H1 (cell line): ENCODE measurements at regions not wholly inside any gene's neighbourhood (a gene's known extent, or its start where the extent isn't known, plus 50 kb on each side); places are given as distances from the start of the nearest gene placed in this dataset.

Source experiments
- CTCF ChIA-PET: fragments of 300-600 bp; sonication (Branson Sonifier 250); formaldehyde crosslinking; loops from one replicate; lab custom pipeline; 2021; ENCODE audit not compliant: partially characterized antibody; lab: Charles Lee
- POLR2A ChIA-PET: fragments of 300-600 bp; sonication (Branson Sonifier 250); formaldehyde crosslinking; loops from one replicate; lab custom pipeline; 2021; ENCODE audit warnings: inconsistent platforms; ENCODE audit not compliant: partially characterized antibody; lab: Charles Lee
- DNase-seq, 2 experiments: peaks; one replicate each; pipeline versions ENCODE4 v3.0.0 to v3.0.0-alpha.2; 2010 to 2022; ENCODE audit warnings: low spot score in 2 of 2, low read depth in 1 of 2, mixed read lengths in 1 of 2
- FAIRE-seq: peaks from 2 replicates; lab custom pipeline; 2011; peaks lifted over from hg19 to GRCh38; lab: Jason Lieb, UNC
- H2AFZ ChIP-seq: 2 replicates; pipeline ENCODE4 v1.8.1; 2012; ENCODE audit warnings: low read length, inconsistent platforms
- H2AK5ac ChIP-seq: 2 replicates; pipeline ENCODE4 v1.6.1; 2013; ENCODE audit warnings: low read depth, low read length
- H2BK120ac ChIP-seq: replicated peaks from 2 replicates; pipeline ENCODE3; 2013; ENCODE audit warnings: low read depth, low read length, inconsistent platforms
- H2BK12ac ChIP-seq: 2 replicates; pipeline ENCODE4 v1.6.1; 2013; ENCODE audit warnings: low read depth, low read length
- H2BK15ac ChIP-seq: 2 replicates; pipeline ENCODE4 v1.6.1; 2013; ENCODE audit warnings: low read length
- H2BK20ac ChIP-seq: 2 replicates; pipeline ENCODE4 v1.6.1; 2013; ENCODE audit warnings: low read length
- H2BK5ac ChIP-seq: 2 replicates; pipeline ENCODE4 v1.6.1; 2013; ENCODE audit warnings: low read depth, low read length
- H3K14ac ChIP-seq: 2 replicates; pipeline ENCODE4 v1.6.1; 2013; ENCODE audit warnings: inconsistent platforms; ENCODE audit not compliant: insufficient read length
- H3K18ac ChIP-seq: 2 replicates; pipeline ENCODE4 v1.6.1; 2013; ENCODE audit warnings: low read length; ENCODE audit errors: extremely low read depth
- H3K23ac ChIP-seq: 2 replicates; pipeline ENCODE4 v1.6.1; 2013; ENCODE audit warnings: inconsistent platforms; ENCODE audit not compliant: insufficient read length
- H3K23me2 ChIP-seq: 2 replicates; pipeline ENCODE4 v1.6.1; 2013; ENCODE audit warnings: low read depth, low read length
- H3K27ac ChIP-seq: 2 replicates; pipeline ENCODE4 v1.6.1; 2011; ENCODE audit warnings: low read depth, low read length, inconsistent platforms
- H3K27me3 ChIP-seq, 4 experiments: replicated peaks in 1 of 4; 1 replicate in 1 of 4; 2 replicates in 3 of 4; pipeline versions ENCODE4 v1.6.1 to v1.8.1; 2011 to 2013; ENCODE audit warnings: low read length in 3 of 4, mild to moderate bottlenecking in 3 of 4, inconsistent platforms in 2 of 4, mixed read lengths in 2 of 4, moderate library complexity in 1 of 4; ENCODE audit not compliant: control insufficient read depth in 3 of 4, insufficient read depth in 3 of 4; ENCODE audit errors: extremely low read depth in 1 of 4
- H3K36me3 ChIP-seq, 4 experiments: 2 replicates each; pipeline versions ENCODE4 v1.6.1 to v1.8.1; 2011 to 2013; ENCODE audit warnings: mild to moderate bottlenecking in 4 of 4, low read length in 3 of 4, moderate library complexity in 2 of 4, control low read depth in 1 of 4, inconsistent platforms in 1 of 4; ENCODE audit not compliant: insufficient read depth in 4 of 4, control insufficient read depth in 2 of 4
- H3K4ac ChIP-seq: replicated peaks from 2 replicates; pipeline ENCODE3; 2013; ENCODE audit warnings: low read length, low read depth, mixed read lengths, inconsistent platforms; ENCODE audit not compliant: insufficient read length
- H3K4me1 ChIP-seq, 4 experiments: replicated peaks in 1 of 4; 1 replicate in 1 of 4; 2 replicates in 3 of 4; pipeline versions ENCODE4 v1.6.1 to v1.8.1; 2011 to 2013; ENCODE audit warnings: low read length in 3 of 4, inconsistent platforms in 2 of 4, mixed read lengths in 1 of 4; ENCODE audit not compliant: insufficient read depth in 4 of 4, control insufficient read depth in 3 of 4
- H3K4me2 ChIP-seq, 2 experiments: 2 replicates each; pipeline versions ENCODE4 v1.6.1 to v1.8.1; 2011 to 2013; ENCODE audit warnings: low read depth in 2 of 2, low read length in 2 of 2, control low read depth in 1 of 2, inconsistent platforms in 1 of 2, mild to moderate bottlenecking in 1 of 2; ENCODE audit not compliant: insufficient read depth in 1 of 2
- H3K4me3 ChIP-seq, 4 experiments: fragments of 200-600, 300-600 bp in 1 of 4; sonication (generic), shearing (Covaris generic), sonication (Bioruptor Twin) in 1 of 4; 2 replicates each; pipeline versions ENCODE4 v1.5.1 to v1.8.1; 2011 to 2016; ENCODE audit warnings: low read length in 4 of 4, low read depth in 3 of 4, control low read depth in 2 of 4, inconsistent platforms in 2 of 4, mild to moderate bottlenecking in 2 of 4, mixed read lengths in 1 of 4, moderate library complexity in 1 of 4; ENCODE audit not compliant: insufficient read depth in 2 of 4; ENCODE audit errors: extremely low read depth in 1 of 4
- H3K56ac ChIP-seq: replicated peaks from 2 replicates; pipeline ENCODE3; 2013; ENCODE audit warnings: low read depth, mild to moderate bottlenecking, mixed read lengths, low read length, inconsistent platforms; ENCODE audit not compliant: insufficient read length
- H3K79me1 ChIP-seq: 2 replicates; pipeline ENCODE4 v1.6.1; 2013; ENCODE audit warnings: low read depth, low read length, control low read depth
- H3K79me2 ChIP-seq, 2 experiments: 2 replicates each; pipeline versions ENCODE4 v1.6.1 to v1.8.1; 2012 to 2013; ENCODE audit warnings: low read length in 2 of 2, mild to moderate bottlenecking in 2 of 2, inconsistent platforms in 1 of 2; ENCODE audit not compliant: insufficient read depth in 2 of 2, control insufficient read depth in 1 of 2
- H3K9ac ChIP-seq, 4 experiments: replicated peaks in 1 of 4; 1 replicate in 1 of 4; 2 replicates in 3 of 4; pipeline versions ENCODE4 v1.6.1 to v1.8.1; 2011 to 2013; ENCODE audit warnings: low read depth in 3 of 4, low read length in 3 of 4, control low read depth in 2 of 4, mild to moderate bottlenecking in 2 of 4, moderate library complexity in 2 of 4, inconsistent platforms in 1 of 4; ENCODE audit errors: extremely low read depth in 1 of 4
- H3K9me3 ChIP-seq, 2 experiments: 2 replicates each; pipeline versions ENCODE4 v1.6.1 to v1.8.1; 2012 to 2013; ENCODE audit warnings: mild to moderate bottlenecking in 2 of 2, moderate library complexity in 2 of 2, control low read depth in 1 of 2, inconsistent platforms in 1 of 2, low read depth in 1 of 2, low read length in 1 of 2, mixed read lengths in 1 of 2; ENCODE audit not compliant: insufficient read depth in 2 of 2
- H4K20me1 ChIP-seq, 2 experiments: replicated peaks in 1 of 2; 2 replicates each; pipeline versions ENCODE3 to v1.8.1; 2011 to 2013; ENCODE audit warnings: inconsistent platforms in 2 of 2, low read length in 2 of 2, mild to moderate bottlenecking in 1 of 2; ENCODE audit not compliant: insufficient read depth in 2 of 2, control insufficient read depth in 1 of 2
- H4K5ac ChIP-seq: 2 replicates; pipeline ENCODE4 v1.6.1; 2013; ENCODE audit warnings: low read length, low read depth, mixed read lengths, inconsistent platforms; ENCODE audit not compliant: insufficient read length
- H4K8ac ChIP-seq: 2 replicates; pipeline ENCODE4 v1.8.0; 2013; ENCODE audit warnings: mild to moderate bottlenecking, moderate library complexity, low read length, inconsistent platforms; ENCODE audit not compliant: insufficient read depth; ENCODE audit errors: extremely low read depth
- H4K91ac ChIP-seq: replicated peaks from 2 replicates; pipeline ENCODE3; 2013; ENCODE audit warnings: low read length, mixed read lengths, inconsistent platforms; ENCODE audit not compliant: insufficient read length
- CHD1 ChIP-seq: IDR thresholded peaks from 2 replicates; pipeline ENCODE4 v1.6.1; 2012; ENCODE audit warnings: low read depth, low read length, improper control_type of control experiment
- MAFK ChIP-seq: IDR thresholded peaks from 2 replicates; pipeline ENCODE4 v1.6.1; 2012; ENCODE audit warnings: low read depth, mild to moderate bottlenecking, improper control_type of control experiment, low read length
- NRF1 ChIP-seq: IDR thresholded peaks from 2 replicates; pipeline ENCODE4 v1.6.1; 2011; ENCODE audit warnings: mild to moderate bottlenecking, low read depth, low read length, improper control_type of control experiment
- POLR2AphosphoS5 ChIP-seq: IDR thresholded peaks from 2 replicates; pipeline ENCODE4 v1.6.1; 2011; ENCODE audit warnings: low read depth, low read length
- RAD21 ChIP-seq, 2 experiments: IDR thresholded peaks in 1 of 2; conservative IDR thresholded peaks in 1 of 2; 2 replicates each; pipeline ENCODE4 v1.6.1; 2011; ENCODE audit warnings: low read depth in 2 of 2, low read length in 2 of 2, improper control_type of control experiment in 1 of 2, inconsistent platforms in 1 of 2, mild to moderate bottlenecking in 1 of 2, moderate library complexity in 1 of 2
- SIRT6 ChIP-seq: IDR thresholded peaks from one replicate; pipeline ENCODE4 v1.7.1; 2012; ENCODE audit warnings: low read length, inconsistent platforms
- WGBS, 2 experiments: shearing (Covaris generic) in 1 of 2; methylation state at CpG; one replicate each; pipeline versions ENCODE4 v1.1.6 to v1.1.7; 2013 to 2015; ENCODE audit warnings: low lambda C conversion rate in 2 of 2, mixed read lengths in 2 of 2, inconsistent platforms in 1 of 2, low coverage in 1 of 2, missing lambda C conversion rate in 1 of 2; ENCODE audit not compliant: insufficient replicate concordance in 2 of 2, insufficient coverage in 1 of 2, insufficient read length in 1 of 2; ENCODE audit errors: extremely low coverage in 1 of 2, missing lambda C conversion rate in 1 of 2; 5-methylcytosine and 5-hydroxymethylcytosine counted together

- WGBS, 2 experiments, result 81% methylated on average over 9 of the region's 9 CpGs; no CpG with 5 or more reads in 1 of the 2 experiments
- no peak overlapping the region for H3K4me2 ChIP-seq
- H2AK5ac ChIP-seq, result no peak overlapping the region
- no peaks in the 10 kb centered on the region for H3K27me3 ChIP-seq
- no peaks in the 10 kb centered on the region for H3K79me1 ChIP-seq
- H4K8ac ChIP-seq, result no peak overlapping the region
- no peak overlapping the region for H4K5ac ChIP-seq
- H2AFZ ChIP-seq, result no peak overlapping the region
- H3K4ac ChIP-seq, result no peak overlapping the region
- no peak overlapping the region for H3K4me3 ChIP-seq
- peaks cover 0 to 3% (median 0%) of the 10 kb centered on the region in 4 experiments; a peak in 1 of 7 replicates for H3K4me1 ChIP-seq
- ChIA-PET POLR2A (no interaction called here), CTCF (no interaction called here)
- no peak overlapping the region for H3K23ac ChIP-seq
- no peak overlapping the region for H3K9ac ChIP-seq
- H3K79me2 ChIP-seq, result no peaks in the 10 kb centered on the region
- no peak overlapping the region for H2BK12ac ChIP-seq
- H3K56ac ChIP-seq, result no peak overlapping the region
- no peak overlapping the region for H2BK20ac ChIP-seq
- H3K9me3 ChIP-seq, result no peaks in the 10 kb centered on the region
- H2BK120ac ChIP-seq, result no peak overlapping the region
- H3K27ac ChIP-seq, result no peak overlapping the region
- no peak for DNase-seq
- H4K20me1 ChIP-seq, result no peaks in the 10 kb centered on the region
- no peak overlapping the region for H2BK5ac ChIP-seq
- no peak overlapping the region for H3K14ac ChIP-seq
- no peak overlapping the region for H2BK15ac ChIP-seq
- no peak overlapping the region for H3K18ac ChIP-seq
- H4K91ac ChIP-seq, result no peak overlapping the region
- no peaks in the 10 kb centered on the region for H3K36me3 ChIP-seq
- TF ChIP-seq NRF1 (no peak), MAFK (no peak), SIRT6 (no peak), POLR2AphosphoS5 (no peak), CHD1 (no peak), RAD21 (IDR thresholded peaks at IDR 0.05 in 1 of 2, conservative IDR thresholded peaks at IDR 0.05 in 1 of 2; ENCODE audit: low read depth in 2 of 2, low read length in 2 of 2) (no peak)
- TF ChIP-seq, all 59 proteins: peak for 0
- H3K23me2 ChIP-seq, result no peaks in the 10 kb centered on the region
- FAIRE-seq, result no peak
Measured at GRCh38 chr2:217398860-217399259, 539.0 kb upstream of the TNP1 start.
